ENCODE measurements at regions not wholly inside any gene's neighbourhood (a gene's known extent, or its start where the extent isn't known, plus 50 kb on each side); places are given as distances from the start of the nearest gene placed in this dataset.

DNA sequence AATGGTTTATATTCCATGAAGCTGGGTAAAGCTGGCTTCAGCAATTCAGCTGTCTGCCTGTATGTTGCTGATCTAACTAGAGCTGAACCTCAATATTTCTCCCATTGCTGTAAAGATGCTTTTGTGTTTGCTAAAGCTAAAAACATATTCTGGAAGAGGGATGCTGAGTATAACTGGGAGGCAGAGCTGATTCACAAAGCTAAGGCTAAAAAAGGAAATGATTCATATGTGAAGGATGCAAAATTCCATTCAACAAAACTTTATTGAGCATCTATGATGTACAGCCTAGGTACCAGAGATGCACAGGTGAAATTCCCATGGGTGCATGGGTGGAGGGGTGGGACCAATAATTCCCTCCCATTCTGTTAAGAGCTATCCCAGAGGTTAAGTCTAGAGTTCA, 193.9 kb downstream of the KIF18A start:
- Mint-ChIP-seq H3K4me3 (ENCODE audit: unreplicated experiment) (no peak overlapping the region), H3K9me3 (ENCODE audit: low read depth) (no peaks in the 10 kb centered on the region), H3K27ac (ENCODE audit: unreplicated experiment) (no peak overlapping the region), H3K27me3 (ENCODE audit: low read depth) (no peaks in the 10 kb centered on the region), H3K4me1 (ENCODE audit: low read depth) (peaks cover 13% of the 10 kb centered on the region), H3K36me3 (ENCODE audit: low read depth) (no peaks in the 10 kb centered on the region)
- no peak for DNase-seq (ENCODE audit: low spot score)
- TF ChIP-seq, protein P1, sequence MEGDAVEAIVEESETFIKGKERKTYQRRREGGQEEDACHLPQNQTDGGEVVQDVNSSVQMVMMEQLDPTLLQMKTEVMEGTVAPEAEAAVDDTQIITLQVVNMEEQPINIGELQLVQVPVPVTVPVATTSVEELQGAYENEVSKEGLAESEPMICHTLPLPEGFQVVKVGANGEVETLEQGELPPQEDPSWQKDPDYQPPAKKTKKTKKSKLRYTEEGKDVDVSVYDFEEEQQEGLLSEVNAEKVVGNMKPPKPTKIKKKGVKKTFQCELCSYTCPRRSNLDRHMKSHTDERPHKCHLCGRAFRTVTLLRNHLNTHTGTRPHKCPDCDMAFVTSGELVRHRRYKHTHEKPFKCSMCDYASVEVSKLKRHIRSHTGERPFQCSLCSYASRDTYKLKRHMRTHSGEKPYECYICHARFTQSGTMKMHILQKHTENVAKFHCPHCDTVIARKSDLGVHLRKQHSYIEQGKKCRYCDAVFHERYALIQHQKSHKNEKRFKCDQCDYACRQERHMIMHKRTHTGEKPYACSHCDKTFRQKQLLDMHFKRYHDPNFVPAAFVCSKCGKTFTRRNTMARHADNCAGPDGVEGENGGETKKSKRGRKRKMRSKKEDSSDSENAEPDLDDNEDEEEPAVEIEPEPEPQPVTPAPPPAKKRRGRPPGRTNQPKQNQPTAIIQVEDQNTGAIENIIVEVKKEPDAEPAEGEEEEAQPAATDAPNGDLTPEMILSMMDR (IDR thresholded peaks at IDR 0.05) = no peak

DNA sequence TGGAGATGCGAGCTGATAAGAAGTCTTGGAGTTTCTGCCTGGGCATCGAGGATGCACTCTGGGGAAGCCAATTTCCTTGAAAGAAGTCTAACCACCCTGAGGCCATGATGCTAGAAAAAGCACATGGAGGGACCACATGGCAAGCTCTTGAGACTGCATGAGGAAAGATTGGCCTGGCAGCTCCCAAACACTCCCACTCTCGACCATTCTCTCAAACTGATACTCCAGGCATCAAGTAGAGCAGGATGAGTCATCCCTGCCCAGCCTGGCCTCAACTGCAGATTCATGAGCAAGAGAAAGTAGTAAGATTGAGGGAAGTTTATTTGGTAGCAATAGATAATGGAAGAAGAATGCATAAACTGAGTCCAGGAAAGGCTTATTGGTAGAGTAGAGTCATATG, 194.3 kb downstream of the KIF18A start:
- Mint-ChIP-seq H3K4me1 (ENCODE audit: low read depth) (peaks cover 13% of the 10 kb centered on the region), H3K4me3 (ENCODE audit: unreplicated experiment) (no peak overlapping the region), H3K27me3 (ENCODE audit: low read depth) (no peaks in the 10 kb centered on the region), H3K27ac (ENCODE audit: unreplicated experiment) (no peak overlapping the region), H3K9me3 (ENCODE audit: low read depth) (no peaks in the 10 kb centered on the region), H3K36me3 (ENCODE audit: low read depth) (no peaks in the 10 kb centered on the region)
- DNase-seq (ENCODE audit: low spot score) = no peak
- TF ChIP-seq, protein P1 (IDR thresholded peaks at IDR 0.05) = no peak

DNA sequence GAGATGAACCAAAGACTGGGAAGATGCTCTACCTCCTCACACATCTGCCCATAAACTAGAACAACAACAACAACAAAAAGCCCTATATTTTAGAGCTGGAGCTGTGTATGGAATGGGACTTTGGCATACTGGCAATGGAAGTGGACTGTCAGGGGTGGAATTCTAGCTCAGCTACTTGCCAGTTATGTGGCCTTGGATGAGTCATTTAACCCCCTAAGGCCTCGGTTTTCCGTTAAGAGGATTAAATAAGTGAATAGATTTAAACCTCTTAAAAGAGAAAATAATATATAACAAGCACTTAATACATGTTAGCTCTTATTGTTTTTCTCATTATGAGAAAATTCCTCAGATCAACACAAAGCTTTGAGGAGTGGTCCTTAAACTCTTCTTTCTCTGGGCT, 195.0 kb downstream of the KIF18A start:
- DNase-seq (ENCODE audit: low spot score) = no peak
- Mint-ChIP-seq H3K27ac (ENCODE audit: unreplicated experiment) (no peak overlapping the region), H3K27me3 (ENCODE audit: low read depth) (no peaks in the 10 kb centered on the region), H3K4me1 (ENCODE audit: low read depth) (peaks cover 17% of the 10 kb centered on the region), H3K4me3 (ENCODE audit: unreplicated experiment) (no peak overlapping the region), H3K9me3 (ENCODE audit: low read depth) (no peaks in the 10 kb centered on the region), H3K36me3 (ENCODE audit: low read depth) (no peaks in the 10 kb centered on the region)
- TF ChIP-seq, protein P1 (IDR thresholded peaks at IDR 0.05) = no peak

DNA sequence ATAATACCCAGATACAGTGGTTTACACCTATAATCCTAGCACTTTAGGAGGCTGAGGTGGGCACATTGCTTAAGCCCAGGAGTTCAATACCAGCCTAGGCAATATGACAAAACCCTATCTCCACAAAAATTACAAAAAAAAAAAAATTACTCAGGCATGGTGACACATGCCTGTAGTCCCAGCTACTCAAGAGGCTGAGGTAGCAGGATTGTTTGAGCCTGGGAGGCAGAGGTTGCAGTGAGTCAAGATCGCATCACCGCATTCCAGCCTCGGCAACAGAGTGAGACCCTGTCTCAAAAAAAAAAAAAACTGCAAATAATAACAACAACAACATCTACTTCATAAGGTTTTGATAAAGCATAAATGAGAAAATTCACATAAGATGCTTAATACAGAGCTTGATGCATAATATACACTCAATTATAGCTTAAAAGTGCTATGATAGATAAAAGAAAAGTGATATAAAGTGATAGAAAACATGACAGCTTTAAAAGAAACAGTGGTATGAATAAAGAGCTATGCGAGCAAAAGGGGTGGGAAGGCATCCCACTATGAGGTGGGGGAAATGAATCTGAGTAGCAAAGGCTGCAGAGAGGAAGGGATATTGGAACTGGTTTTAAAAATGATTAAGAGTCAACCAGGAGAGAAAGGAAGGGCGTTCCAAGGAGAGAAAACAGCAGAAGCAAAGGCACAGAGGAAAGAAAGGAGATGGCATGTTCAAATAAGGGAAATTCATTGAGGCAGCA, 197.6 kb downstream of the KIF18A start:
- Mint-ChIP-seq H3K9me3 (ENCODE audit: low read depth) (peaks cover 5% of the 10 kb centered on the region), H3K4me3 (ENCODE audit: unreplicated experiment) (no peak overlapping the region), H3K4me1 (ENCODE audit: low read depth) (peaks cover 26% of the 10 kb centered on the region), H3K27me3 (ENCODE audit: low read depth) (no peaks in the 10 kb centered on the region), H3K36me3 (ENCODE audit: low read depth) (no peaks in the 10 kb centered on the region), H3K27ac (ENCODE audit: unreplicated experiment) (no peak overlapping the region)
- DNase-seq (ENCODE audit: low spot score) = no peak
- TF ChIP-seq, protein P1 (IDR thresholded peaks at IDR 0.05) = no peak

DNA sequence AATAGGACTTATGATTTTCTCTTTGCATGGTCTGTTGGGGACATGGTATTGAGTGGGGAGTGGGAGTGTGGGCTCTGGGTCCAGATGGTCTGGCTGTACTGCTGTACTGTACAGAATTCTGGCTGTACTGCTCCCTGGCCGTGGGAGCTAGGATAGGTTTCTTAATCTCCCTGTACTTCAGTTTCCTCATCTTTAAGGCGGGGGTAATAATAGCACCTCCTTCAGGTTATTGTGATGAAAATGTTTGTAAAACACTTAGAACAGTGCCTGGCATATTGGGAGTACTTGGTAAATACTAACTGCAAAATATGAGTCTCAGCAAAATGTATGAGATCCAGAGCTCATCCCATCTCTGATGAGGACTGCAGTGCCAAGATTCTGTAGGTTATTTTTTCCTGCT, 198.6 kb downstream of the KIF18A start:
- H3K36me3 Mint-ChIP-seq (ENCODE audit: low read depth) = no peaks in the 10 kb centered on the region
- no peak overlapping the region for H3K4me3 Mint-ChIP-seq (ENCODE audit: unreplicated experiment)

More for the DNA sequence above, 198.6 kb downstream of the KIF18A start:
- DNase-seq (ENCODE audit: low spot score) = no peak
- H3K27me3 Mint-ChIP-seq (ENCODE audit: low read depth) = no peaks in the 10 kb centered on the region
- TF ChIP-seq, protein P1 (IDR thresholded peaks at IDR 0.05) = no peak
- H3K4me1 Mint-ChIP-seq (ENCODE audit: low read depth) = peaks cover 31% of the 10 kb centered on the region
- H3K9me3 Mint-ChIP-seq (ENCODE audit: low read depth) = peaks cover 5% of the 10 kb centered on the region
- no peak overlapping the region for H3K27ac Mint-ChIP-seq (ENCODE audit: unreplicated experiment)

All from chondrocyte (in vitro differentiated cells).